GM18511 (cell line): ENCODE measurements at regions not wholly inside any gene's neighbourhood (a gene's known extent, or its start where the extent isn't known, plus 50 kb on each side); places are given as distances from the start of the nearest gene placed in this dataset.

Experiments
- ATAC-seq: cut with Tn5 transposase; IDR thresholded peaks from one replicate; pipeline ENCODE4 v1.9.1; 2021; ENCODE audit warnings: mild to moderate bottlenecking, moderate library complexity; ENCODE audit not compliant: unreplicated experiment

DNA sequence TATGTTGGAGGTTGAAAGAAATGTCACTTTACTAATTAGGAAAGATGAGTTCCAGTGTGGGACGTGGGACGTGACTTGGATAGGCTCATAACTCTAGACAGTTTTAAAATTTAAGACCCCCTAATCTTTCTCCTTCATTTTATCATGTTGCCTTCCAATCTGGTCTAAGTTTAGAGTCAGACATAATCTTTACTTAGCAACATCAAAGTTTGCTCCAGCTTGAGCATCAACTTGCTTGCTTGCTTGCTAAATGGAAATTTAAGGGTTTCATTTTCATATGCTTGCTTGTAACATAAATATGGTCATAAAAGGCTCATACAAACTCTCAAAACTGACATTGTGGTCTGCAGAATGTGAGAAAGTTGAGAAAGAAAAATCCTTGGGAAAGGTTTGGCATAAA, 428.9 kb downstream of the EPHA4 start:
- no peak for ATAC-seq

DNA sequence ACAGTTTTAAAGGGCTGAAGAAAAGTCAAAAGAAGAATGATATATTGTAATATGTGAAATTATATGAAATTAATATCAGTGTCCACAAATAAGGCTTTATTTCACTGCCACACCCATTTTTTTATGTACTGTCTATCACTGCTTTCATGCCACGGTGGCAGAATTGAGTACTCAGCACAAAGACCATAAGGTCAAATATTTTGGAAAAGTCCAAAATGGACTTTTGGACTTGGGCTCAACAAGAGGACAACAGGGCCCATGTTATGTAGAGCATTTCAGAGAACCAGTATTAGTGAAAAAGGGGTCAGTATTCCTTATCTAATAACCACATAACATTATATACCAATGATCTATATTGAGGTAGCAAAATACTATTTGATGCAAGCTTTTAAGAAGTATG, 427.2 kb downstream of the EPHA4 start:
- no peak for ATAC-seq

- ATAC-seq, result no peak
Measured at GRCh38 chr2:221145396-221145795, 426.7 kb downstream of the EPHA4 start.

DNA sequence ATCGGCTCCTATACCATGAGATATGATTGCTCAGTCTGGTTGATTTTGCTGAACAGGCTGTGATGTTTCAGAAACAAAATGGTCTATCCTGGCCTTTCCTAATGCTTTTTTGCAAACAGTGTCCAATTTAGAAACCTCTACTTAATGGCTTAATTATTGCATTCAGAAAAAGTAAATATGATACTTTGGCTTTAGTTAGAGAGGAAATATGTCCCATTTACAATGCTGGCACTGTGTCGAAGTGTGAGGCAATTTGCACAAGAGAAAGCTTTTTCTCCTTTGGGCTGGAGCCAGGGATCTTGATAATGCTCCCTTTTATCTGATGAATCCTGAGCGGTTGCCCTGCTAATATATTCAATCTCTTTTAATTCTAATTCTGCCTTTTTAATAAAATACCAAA, 418.9 kb downstream of the EPHA4 start:
- ATAC-seq, result no peak

DNA sequence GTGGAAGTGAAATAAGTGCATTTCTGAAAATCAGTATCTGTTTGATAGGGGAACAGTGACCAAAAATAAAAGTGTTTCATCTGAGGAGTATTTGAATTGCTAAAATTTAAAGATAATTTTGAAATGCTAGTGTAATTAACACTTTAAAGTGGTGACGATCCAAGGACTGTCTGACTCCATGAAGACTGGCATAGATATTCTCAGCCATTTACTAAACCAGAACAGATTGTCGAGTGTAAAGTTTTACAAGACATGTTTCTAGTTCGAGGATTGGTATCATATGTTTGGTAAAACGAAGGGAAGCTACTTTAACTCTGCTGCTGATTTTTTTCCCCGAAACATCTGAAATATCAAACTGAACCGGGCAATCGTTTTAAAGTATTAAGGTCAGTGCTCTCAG, 417.9 kb downstream of the EPHA4 start:
- no peak for ATAC-seq

DNA sequence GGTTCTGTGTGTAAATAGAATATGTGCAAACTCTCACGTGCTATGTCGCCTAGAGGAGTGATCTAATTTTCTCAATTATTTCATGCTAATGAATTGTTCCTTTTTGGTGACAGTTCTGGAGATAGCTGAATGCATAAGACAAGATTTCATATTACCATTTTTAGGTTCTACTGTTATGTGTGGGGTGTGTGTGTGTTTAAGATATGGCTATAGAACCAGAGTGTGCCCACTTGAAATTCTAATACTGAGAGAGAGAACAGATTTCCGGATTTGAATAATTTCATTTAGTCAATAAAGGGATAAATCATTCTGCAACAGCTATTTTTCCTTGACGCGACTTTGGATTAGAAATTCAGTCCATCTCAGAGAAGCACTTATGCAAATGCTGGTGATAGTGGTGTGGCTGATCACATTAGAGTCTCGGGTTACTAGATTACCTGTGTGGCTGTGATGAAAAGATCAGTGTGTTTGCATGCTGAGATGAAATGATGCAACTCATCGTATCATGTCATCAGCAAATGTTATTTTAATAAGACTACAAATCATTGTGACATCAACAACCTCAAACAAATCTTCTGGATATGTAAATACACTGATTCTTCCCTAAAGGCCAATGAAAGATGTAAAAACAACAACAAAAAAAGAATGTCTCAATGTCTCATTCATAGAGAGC, 415.9 kb downstream of the EPHA4 start:
- no peak for ATAC-seq

GRCh38 chr2:221161186-221161585, 410.9 kb downstream of the EPHA4 start:
- no peak for ATAC-seq

DNA sequence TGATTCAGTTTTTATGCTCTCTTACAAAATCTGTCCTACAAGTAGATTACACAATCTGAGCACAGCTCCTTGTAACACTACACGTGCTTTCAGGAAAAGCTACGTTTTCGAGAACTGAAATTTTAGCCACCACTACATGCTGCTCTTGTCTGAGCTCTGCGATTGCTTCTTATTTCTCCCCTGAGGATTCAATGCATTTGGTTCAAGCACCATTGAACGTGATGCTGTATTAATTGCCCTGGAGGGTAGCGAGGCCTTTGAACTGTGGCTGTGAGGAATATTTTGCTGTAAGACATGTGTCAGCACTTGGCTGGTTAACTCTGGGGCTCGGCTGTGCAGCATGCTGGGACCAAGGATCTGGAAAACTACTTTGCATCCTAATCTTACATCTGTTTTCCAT, 405.8 kb downstream of the EPHA4 start:
- no peak for ATAC-seq

DNA sequence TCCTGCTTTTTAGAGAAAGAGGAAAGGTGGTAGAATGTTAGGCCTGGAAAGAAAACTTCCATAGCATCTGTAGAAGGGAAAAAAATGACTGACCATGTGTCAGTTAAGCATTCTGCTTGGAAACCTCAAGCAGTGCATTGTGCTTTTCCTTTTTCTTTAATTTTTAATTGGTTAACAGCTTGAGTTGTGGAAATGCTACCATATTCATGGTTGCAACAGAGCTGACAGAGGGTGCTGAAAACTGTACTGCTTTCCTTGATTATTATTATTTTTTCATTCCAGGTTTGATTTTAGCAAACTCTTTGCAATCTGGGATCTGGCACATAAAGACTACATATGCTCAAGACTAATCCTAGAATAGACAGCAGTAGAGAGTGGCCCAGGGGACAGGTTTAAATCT, 404.5 kb downstream of the EPHA4 start:
- no peak for ATAC-seq

DNA sequence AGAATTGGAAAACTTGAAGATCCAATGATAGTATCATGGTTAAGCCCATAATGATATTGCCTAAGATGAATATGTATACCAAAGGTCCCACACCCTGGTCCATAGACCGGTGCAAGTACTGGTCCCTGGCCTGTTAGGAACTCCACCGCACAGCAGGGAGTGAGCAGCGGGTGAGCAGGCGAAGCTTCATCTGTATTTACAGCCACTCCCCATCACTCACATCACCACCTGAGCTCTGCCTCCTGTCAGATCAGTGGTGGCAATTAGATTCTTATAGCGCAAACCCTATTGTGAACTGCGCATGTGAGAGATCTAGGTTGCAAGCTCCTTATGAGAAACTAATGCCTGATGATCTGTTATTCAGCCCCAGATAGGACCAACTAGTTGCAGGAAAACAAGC, 402.4 kb downstream of the EPHA4 start:
- ATAC-seq, result no peak

DNA sequence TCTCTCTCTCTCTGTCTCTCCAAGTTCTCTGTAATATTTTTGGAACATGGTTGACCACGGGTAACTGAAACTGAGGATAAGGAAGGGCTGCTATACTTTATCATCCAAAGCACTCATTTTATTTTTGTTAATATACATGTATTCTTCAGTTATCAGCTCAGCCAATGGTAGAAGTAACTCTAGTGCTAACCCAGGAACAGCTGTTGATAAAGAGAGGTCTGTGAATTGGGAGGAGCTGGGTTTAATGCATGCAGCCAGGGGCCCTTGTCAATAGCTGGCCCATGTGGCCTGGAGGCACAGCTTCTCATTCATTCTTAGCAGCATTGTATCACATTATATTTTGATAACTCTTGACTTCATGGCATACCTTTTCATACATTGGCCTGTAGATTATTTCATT, 401.6 kb downstream of the EPHA4 start:
- no peak for ATAC-seq

GRCh38 chr2:221176667-221177066, 395.4 kb downstream of the EPHA4 start:
- ATAC-seq, result no peak

GRCh38 chr2:221178139-221178538, 394.0 kb downstream of the EPHA4 start:
- ATAC-seq, result no peak

GRCh38 chr2:221186873-221187272, 385.2 kb downstream of the EPHA4 start:
- ATAC-seq, result no peak

GRCh38 chr2:221189431-221190067, 382.6 kb downstream of the EPHA4 start:
- ATAC-seq, result no peak

- no peak for ATAC-seq
Measured at GRCh38 chr2:221195829-221196228, 376.3 kb downstream of the EPHA4 start.

GRCh38 chr2:221197225-221197856, 374.8 kb downstream of the EPHA4 start:
- ATAC-seq, result no peak

GRCh38 chr2:221198309-221198708, 373.8 kb downstream of the EPHA4 start:
- ATAC-seq, result no peak

GRCh38 chr2:221200184-221200839, 371.8 kb downstream of the EPHA4 start:
- no peak for ATAC-seq

DNA sequence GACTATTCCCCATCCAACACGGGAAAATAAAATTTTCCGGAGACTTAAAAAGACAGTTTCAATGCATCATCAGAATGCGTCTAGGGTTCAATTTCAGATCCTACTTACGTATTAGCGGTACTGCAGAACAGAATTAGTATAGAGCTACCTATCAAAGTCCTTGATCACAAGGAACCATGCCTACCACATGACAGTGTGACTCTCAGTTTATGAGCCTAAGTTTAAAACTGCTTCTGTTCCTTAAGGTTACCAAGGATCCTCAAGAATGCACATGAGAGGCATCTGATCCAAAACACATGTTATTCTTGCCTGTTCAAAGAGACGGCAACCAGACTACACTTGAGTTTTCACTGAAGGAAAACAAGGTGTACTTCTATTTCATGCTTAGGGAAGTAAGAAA, 369.7 kb downstream of the EPHA4 start:
- no peak for ATAC-seq

GRCh38 chr2:221203125-221203524, 369.0 kb downstream of the EPHA4 start:
- peak; percentile 71 for ATAC-seq

DNA sequence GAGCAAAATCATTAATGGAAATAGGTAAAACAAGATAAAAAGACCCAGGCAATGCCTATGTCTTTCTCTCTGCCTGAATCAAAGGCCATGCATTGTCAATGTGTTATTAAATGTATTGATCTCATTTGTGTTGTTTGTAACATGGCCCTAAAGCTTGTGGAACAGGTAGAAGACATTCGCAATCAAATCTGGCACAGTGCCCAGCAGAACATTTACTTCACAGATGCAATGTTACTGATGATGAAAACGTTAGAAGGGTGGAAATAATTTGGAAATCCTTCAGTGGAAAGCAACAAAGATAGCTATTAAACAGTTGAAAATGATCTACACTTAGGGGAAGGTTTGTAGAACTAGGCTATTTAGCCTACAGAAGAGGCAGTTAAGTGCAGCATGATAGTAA, 368.2 kb downstream of the EPHA4 start:
- ATAC-seq, result no peak
